GM18508 (cell line): ENCODE measurements at regions not wholly inside any gene's neighbourhood (a gene's known extent, or its start where the extent isn't known, plus 50 kb on each side); places are given as distances from the start of the nearest gene placed in this dataset.

ENCODE experiments used
- ATAC-seq: cut with Tn5 transposase; IDR thresholded peaks from one replicate; pipeline ENCODE4 v1.9.1; 2021; ENCODE audit warnings: moderate number of reproducible peaks; ENCODE audit not compliant: insufficient read depth, unreplicated experiment

GRCh38 chr6:4399656-4400055 is 264.3 kb upstream of the ECI2 start:
- no peak for ATAC-seq

GRCh38 chr6:4398791-4399190 is 263.4 kb upstream of the ECI2 start:
- ATAC-seq, result no peak

DNA sequence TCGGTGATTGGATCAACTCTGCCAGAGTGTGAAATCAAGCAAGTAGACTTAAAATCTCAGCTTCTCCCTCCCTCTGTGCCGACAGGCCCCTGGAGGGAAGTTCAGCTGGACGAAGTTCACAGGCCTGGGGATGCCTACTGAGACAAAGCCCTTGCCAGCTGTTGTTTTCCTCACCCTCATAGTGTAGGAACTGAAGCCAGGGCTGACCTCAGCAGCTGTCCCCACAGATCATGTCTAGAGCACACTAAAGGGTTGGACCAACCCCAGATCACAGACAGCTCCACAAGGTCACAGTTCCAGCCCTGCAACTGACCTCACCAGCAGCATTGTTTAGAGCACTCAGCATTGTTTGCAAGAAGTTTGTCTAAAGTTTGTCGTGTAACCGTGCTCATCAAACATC is 261.9 kb upstream of the ECI2 start:
- ATAC-seq, result no peak

DNA sequence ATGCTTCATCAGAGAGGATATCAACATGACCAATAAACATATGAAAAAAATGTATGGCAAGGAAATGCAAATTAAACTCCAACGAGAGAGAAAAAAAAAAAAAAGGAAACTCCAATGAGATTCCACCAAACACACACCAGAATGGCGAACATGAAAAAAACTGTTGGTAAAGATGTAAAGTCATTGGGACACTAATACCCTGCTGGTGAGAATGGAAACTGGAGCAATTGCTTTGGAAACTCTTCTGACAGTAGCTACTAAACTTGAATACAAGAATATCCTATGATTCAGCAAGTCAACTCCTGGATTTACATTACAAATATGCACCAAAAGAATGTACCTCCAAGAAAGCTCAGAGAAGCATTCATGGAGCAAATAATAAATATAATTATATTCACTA is 260.7 kb upstream of the ECI2 start:
- ATAC-seq, result no peak

GRCh38 chr6:4395386-4395785 is 260.0 kb upstream of the ECI2 start:
- no peak for ATAC-seq

GRCh38 chr6:4394786-4395185 is 259.4 kb upstream of the ECI2 start:
- ATAC-seq, result no peak

DNA sequence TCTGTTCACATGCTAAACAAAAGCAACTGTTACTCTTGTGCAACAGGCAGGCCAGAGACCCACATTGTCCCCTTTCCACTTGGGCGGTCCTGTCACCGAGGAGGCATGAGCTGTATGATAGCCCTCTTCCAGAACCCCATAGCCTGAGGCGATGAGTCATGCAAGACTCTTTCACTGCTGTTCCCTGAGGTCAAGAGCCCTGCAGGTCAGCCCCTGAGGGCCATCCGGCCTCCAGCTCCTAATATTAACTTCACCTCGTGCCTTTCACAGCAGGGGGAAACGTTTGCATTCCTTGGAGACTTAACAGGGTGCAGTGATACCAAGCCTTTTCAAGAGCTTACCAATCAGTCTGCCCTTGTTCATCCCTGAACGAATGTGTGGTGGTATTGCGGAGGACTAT is 253.3 kb upstream of the ECI2 start:
- no peak for ATAC-seq

- ATAC-seq, result no peak
These were observed 249.3 kb upstream of the ECI2 start for GRCh38 chr6:4384656-4385055.

DNA sequence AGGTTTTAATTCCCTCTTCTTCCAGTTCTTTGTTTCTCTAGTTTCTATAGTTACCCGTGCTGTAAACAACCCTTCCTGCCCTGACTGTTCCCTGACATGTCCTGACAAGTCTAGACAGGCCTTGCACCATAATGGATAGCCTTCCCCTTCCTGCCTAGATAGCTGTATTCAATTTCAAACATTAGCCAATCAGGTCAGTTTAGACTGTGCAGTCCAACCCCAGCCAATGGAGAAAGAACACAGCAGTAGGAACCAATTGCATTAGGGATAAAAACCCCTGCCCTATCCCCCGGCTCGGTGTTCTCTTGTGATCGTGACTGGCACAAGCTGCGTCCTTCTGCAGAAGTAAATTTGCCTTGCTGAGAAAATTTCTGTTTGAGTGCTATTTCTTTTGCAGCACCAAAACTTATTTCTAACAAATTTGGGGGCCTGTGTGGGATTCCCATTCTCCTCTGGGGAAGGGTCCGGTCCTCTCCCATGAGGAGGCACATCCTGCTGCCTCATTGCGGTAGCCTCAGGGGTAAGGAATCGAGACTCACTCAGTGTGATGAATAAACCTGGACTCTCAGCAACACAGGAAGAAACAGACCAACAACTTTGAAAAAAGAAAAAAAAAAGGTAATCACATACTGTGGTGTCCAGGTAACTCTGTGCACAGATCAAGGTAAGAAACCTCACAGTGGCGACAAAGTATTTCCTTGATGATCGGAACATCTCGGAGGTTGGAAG is 248.7 kb upstream of the ECI2 start:
- ATAC-seq, result no peak

- no peak for ATAC-seq
These were observed 247.0 kb upstream of the ECI2 start for GRCh38 chr6:4382362-4382853.

- no peak for ATAC-seq
These were observed 246.0 kb upstream of the ECI2 start for GRCh38 chr6:4381381-4381780.

DNA sequence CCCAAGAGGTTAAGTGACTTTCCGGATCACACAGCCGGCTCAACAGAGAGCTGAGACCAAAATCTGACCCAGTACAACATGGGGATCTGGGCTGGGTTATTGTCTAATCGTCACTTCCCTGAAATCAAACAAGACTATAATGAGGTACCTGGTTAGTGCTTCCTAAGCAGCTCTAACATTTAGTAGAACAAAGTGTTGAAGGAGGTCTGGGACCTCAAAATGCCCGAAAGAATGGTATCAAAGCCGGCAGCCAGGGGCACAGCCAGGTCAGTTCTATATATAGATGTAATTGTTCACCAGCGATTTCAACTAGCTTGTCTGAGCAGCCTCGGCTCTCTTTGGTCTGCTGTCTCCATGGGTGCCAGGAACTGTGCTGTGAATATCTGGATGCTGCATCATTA is 245.5 kb upstream of the ECI2 start:
- ATAC-seq, result no peak

- no peak for ATAC-seq
These were observed 244.6 kb upstream of the ECI2 start for GRCh38 chr6:4379958-4380357.

DNA sequence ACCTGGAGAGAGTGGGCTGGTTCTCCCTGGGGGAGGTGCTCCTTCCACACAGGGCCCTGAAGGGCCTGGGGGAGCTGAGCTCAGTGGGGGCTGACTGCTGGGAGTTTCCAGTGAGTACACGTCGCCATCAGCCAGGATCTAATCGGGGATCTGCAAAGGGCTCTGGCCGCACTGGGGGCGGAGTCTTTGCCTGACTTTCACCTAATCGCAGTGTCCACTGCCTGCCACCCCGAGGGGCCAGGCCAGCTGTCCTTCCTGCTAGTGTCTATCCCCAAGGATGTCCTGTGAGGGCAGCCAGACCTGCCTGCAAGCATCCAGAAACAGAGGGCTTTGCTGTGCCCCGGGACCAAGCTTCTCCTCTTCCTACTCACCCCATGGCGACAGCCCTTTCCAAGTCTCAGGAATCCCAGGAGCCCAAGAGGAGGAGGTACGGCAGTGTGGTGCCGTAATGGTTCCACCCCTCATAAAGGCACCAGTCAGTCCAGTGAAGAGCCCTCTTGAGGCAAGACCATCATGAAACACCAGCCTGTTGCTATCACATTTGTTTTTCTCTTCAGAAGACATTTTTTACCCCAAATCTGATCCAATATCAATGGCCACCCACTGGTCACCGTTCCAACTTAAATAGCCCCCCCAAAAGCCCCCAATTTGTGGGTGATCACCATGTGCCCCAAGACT is 243.1 kb upstream of the ECI2 start:
- no peak for ATAC-seq

DNA sequence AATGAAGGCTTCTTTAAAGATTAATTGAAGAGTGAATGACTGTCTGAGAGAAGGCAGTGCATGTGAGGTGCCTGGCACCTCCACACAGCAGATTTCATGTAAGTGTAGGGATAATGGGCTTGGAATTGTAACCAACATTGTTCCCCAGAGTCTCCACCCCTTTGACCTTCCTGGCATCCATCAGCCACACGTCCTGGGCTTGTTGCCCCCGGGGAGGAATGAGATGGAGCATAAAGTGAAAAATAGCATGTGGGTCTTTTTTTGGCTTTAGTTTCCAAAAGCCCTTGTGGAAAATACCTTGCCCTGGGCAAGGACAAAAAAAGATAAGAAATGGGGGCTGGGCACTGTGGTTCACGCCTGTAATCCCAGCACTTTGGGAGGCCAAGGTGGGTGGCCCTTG is 242.2 kb upstream of the ECI2 start:
- no peak for ATAC-seq

DNA sequence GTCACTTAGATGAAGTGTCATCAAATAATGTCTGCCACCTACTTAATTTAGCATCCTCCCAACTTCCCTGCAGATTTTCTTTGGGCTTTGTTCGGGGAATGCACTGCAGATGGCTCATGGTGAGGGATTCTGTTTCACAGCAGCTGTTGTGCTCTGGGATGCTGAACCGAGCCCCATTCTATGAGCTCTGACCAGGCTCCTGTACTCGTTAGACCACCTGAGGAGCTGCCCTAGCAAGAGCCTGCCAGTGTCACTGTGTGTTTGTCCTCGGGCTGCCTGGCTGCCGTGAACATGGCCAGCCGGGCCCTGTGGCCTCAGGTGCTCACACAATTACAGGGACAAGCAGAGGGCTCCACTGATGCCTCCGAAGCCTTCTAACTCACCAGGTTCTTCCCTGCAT is 238.8 kb upstream of the ECI2 start:
- no peak for ATAC-seq

- no peak for ATAC-seq
These were observed 237.5 kb upstream of the ECI2 start for GRCh38 chr6:4372866-4373265.

- ATAC-seq, result no peak
These were observed 236.0 kb upstream of the ECI2 start for GRCh38 chr6:4371207-4371921.

DNA sequence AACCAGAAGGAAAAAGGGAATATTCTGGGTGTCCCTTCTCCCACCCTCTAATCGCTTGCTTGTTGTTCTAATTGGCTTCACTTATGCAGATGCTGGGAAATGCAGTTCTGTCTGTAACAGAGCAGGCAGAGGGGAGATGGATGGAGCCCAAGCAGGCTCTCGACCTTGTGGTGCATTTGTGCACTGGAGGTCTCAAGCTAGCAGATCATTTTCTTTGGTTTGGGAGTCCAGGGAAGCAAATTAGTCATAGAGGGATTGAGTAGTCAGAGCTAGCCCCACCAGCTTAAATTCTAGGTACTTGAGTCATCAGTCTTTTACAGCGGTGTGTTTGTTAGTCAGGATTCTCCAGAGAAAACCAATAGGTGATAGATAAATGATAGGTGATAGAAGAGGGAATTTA is 234.7 kb upstream of the ECI2 start:
- ATAC-seq, result no peak

DNA sequence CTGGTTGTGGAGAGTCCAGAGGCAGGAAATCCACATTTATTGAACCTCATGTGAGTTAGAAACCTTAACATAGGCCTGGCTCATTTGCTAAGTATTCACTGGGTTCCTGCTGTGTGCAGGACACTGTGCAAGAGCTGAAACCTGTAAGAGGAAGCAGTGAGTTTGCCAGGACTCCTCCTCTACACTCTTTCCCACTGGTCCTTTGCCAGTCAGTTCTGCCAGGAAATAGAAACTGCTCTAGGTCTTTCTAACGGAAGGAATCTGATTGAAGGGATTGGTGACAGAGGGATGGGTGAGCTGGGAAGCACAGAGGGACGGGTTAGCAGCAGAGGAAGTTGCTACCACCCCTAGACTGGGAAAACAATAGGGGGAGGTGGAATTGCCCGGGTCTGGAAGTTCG is 234.2 kb upstream of the ECI2 start:
- no peak for ATAC-seq

DNA sequence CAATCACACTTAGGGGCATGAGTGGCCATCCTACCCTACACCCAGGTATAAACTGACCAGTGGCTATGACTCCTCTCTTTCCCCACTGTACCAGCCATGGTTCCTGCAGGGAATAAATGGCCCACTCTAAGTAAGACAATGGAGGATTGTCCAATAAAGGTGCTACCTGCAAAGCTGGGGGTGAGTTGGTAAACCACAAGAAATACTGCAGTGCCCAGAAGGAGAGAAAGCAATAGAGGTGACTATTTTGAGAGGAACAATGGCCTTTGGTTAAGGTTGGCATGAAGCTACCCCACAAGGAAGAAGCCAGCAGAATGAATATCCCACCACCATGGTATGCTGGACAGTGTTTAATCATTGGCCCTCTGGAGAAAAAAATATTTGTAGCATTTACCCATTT is 233.3 kb upstream of the ECI2 start:
- no peak for ATAC-seq
